AG04450 (cell line): ENCODE measurements at regions not wholly inside any gene's neighbourhood (a gene's known extent, or its start where the extent isn't known, plus 50 kb on each side); places are given as distances from the start of the nearest gene placed in this dataset.

Source experiments
- CTCF ChIA-PET: fragments of 300-600, 350-600 bp; formaldehyde crosslinking; extraction: SDS; loops from one replicate; lab custom pipeline; 2022; ENCODE audit warnings: antibody characterized with exemption, inconsistent platforms; lab: Charles Lee
- POLR2A ChIA-PET: fragments of 350-600 bp; formaldehyde crosslinking; extraction: SDS; loops from one replicate; lab custom pipeline; 2021; ENCODE audit warnings: antibody characterized with exemption, inconsistent platforms; lab: Yijun Ruan, JAX
- DNase-seq: peaks from one replicate; pipeline ENCODE4 v3.0.0-alpha.2; 2011; ENCODE audit warnings: low read depth, low spot score
- H3K27ac ChIP-seq: one replicate; pipeline ENCODE4 v1.5.1; 2012; ENCODE audit warnings: low read depth, low read length, control low read depth
- H3K27me3 ChIP-seq: one replicate; pipeline ENCODE4 v1.6.0; 2012; ENCODE audit warnings: low read length; ENCODE audit not compliant: control insufficient read depth, insufficient read depth
- H3K4me3 ChIP-seq: 2 replicates; pipeline ENCODE4 v1.5.1; 2011; ENCODE audit warnings: mild to moderate bottlenecking, low read depth, low read length, control low read depth
- H3K9me3 ChIP-seq: 2 replicates; pipeline ENCODE4 v1.5.1; 2012; ENCODE audit warnings: low read length; ENCODE audit not compliant: control insufficient read depth, insufficient read depth
- CTCF ChIP-seq: IDR thresholded peaks from 2 replicates; pipeline ENCODE4 v1.5.1; 2011; ENCODE audit warnings: low read depth, low read length, control low read depth, inconsistent platforms

- Histone ChIP-seq H3K4me3 (no peak overlapping the region), H3K27ac (no peak overlapping the region), H3K27me3 (peaks cover 2% of the 10 kb centered on the region), H3K9me3 (no peaks in the 10 kb centered on the region; the same call in 1 of the 2 replicates)
- TF ChIP-seq CTCF, result no peak
- POLR2A ChIA-PET, result no interaction called here
- CTCF ChIA-PET, result interaction anchor here (2.2 kb wide), 1 partner anchor 8 kb away, joined by 13 read pairs; no protein-coding TSS in a partner anchor
- no peak for DNase-seq
These were observed 276.5 kb downstream of the CDC5L start for GRCh38 chr6:44663860-44664634.

DNA sequence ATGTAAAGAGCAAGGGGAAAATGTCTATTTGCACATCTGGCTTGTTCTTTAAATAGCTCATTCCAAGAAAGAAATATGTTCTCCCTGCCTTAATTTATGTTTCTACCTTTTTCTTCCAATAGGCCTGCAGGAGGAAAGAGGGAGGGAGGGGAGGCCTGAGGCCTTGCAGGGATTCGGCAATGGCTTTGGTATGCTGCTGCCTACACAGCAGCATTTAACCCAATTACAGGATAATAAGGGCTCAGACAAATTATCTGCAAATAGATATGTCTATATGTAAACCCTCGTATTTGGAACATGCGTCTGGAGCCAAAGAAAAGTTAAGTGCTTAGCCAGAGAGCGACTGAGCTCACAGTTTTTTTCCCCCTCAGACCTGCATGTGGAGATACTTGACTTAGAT is 277.2 kb downstream of the CDC5L start:
- H3K27ac ChIP-seq, result no peak overlapping the region
- H3K4me3 ChIP-seq, result no peak overlapping the region
- TF ChIP-seq CTCF, result no peak
- DNase-seq, result no peak
- H3K27me3 ChIP-seq, result peaks cover 4% of the 10 kb centered on the region
- CTCF ChIA-PET, result interaction anchor here (0.6 to 2.2 kb wide), 2 partner anchors 9 to 135 kb away, joined by 3 to 13 read pairs; no protein-coding TSS in a partner anchor
- POLR2A ChIA-PET, result no interaction called here
- H3K9me3 ChIP-seq, result no peaks in the 10 kb centered on the region; the same call in 1 of the 2 replicates

- Histone ChIP-seq H3K4me3 (no peak overlapping the region), H3K27ac (no peak overlapping the region), H3K27me3 (peaks cover 4% of the 10 kb centered on the region), H3K9me3 (no peaks in the 10 kb centered on the region; the same call in 1 of the 2 replicates)
- TF ChIP-seq CTCF, result no peak
- POLR2A ChIA-PET, result no interaction called here
- CTCF ChIA-PET, result interaction anchor here (0.6 to 2.2 kb wide), 2 partner anchors 10 to 135 kb away, joined by 3 to 13 read pairs; no protein-coding TSS in a partner anchor
- DNase-seq, result no peak
These were observed 277.6 kb downstream of the CDC5L start for GRCh38 chr6:44665143-44665542.

GRCh38 chr6:44665683-44666082 is 278.2 kb downstream of the CDC5L start:
- no peaks in the 10 kb centered on the region; the same call in 1 of the 2 replicates for H3K9me3 ChIP-seq
- no peak for TF ChIP-seq CTCF
- ChIA-PET CTCF (interaction anchor here (2.2 kb wide), 1 partner anchor 10 kb away, joined by 13 read pairs; no protein-coding TSS in a partner anchor), POLR2A (no interaction called here)
- no peak overlapping the region for H3K27ac ChIP-seq
- no peak for DNase-seq
- H3K4me3 ChIP-seq, result no peak overlapping the region
- H3K27me3 ChIP-seq, result peaks cover 3% of the 10 kb centered on the region

- H3K9me3 ChIP-seq, result no peaks in the 10 kb centered on the region; the same call in 1 of the 2 replicates
- peaks cover 8% of the 10 kb centered on the region for H3K27me3 ChIP-seq
- ChIA-PET POLR2A (no interaction called here), CTCF (interaction anchor here (1.0 kb wide), 1 partner anchor 191 kb away, joined by 4 read pairs; no protein-coding TSS in a partner anchor)
- no peak overlapping the region for H3K4me3 ChIP-seq
- no peak overlapping the region for H3K27ac ChIP-seq
- TF ChIP-seq CTCF, result no peak
- DNase-seq, result no peak
These were observed 278.8 kb downstream of the CDC5L start for GRCh38 chr6:44666324-44666723.
